AG04449 (cell line): ENCODE measurements at regions not wholly inside any gene's neighbourhood (a gene's known extent, or its start where the extent isn't known, plus 50 kb on each side); places are given as distances from the start of the nearest gene placed in this dataset.

ENCODE experiments used
- CTCF ChIA-PET: fragments of 350-600 bp; formaldehyde crosslinking; extraction: SDS; loops from one replicate; lab custom pipeline; 2021; ENCODE audit warnings: antibody characterized with exemption; lab: Yijun Ruan, JAX
- POLR2A ChIA-PET: fragments of 400-600, 350-600 bp; formaldehyde crosslinking; extraction: SDS; loops from one replicate; lab custom pipeline; 2020; ENCODE audit warnings: antibody characterized with exemption, inconsistent platforms; lab: Yijun Ruan, JAX
- DNase-seq: peaks from one replicate; pipeline ENCODE4 v3.0.0-alpha.2; 2010; ENCODE audit warnings: low read depth, low spot score
- H3K4me3 ChIP-seq: 2 replicates; pipeline ENCODE4 v1.5.1; 2011; ENCODE audit warnings: low read depth, mild to moderate bottlenecking, control low read depth, low read length
- TF ChIP-seq, protein P1 (sequence below): IDR thresholded peaks from one replicate; pipeline ENCODE4 v1.5.1; 2011; ENCODE audit warnings: mild to moderate bottlenecking, moderate library complexity, low read length, control low read depth, inconsistent platforms; ENCODE audit not compliant: insufficient read depth; ENCODE audit errors: missing control alignments

DNA sequence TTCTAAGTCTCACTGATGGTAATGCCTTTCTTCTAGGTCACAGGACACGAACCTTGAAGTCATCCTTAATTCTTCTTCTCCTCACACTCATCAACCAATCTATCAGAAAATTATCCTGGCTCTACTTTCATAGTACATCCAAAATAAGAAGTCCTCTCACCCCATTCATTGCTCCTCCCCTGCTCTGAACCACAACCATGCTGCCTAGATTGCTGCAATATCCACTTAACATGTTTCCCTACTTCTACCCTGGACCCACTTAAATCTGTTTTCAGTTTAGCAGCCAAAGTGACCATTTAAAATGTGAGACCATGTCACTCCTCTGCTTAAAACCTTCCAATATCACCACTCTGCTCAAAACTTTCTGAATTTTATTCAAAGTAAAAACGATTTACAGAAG lies 445.9 kb upstream of the FAT3 start:
- ChIA-PET POLR2A (no interaction called here), CTCF (no interaction called here)
- TF ChIP-seq, protein P1, sequence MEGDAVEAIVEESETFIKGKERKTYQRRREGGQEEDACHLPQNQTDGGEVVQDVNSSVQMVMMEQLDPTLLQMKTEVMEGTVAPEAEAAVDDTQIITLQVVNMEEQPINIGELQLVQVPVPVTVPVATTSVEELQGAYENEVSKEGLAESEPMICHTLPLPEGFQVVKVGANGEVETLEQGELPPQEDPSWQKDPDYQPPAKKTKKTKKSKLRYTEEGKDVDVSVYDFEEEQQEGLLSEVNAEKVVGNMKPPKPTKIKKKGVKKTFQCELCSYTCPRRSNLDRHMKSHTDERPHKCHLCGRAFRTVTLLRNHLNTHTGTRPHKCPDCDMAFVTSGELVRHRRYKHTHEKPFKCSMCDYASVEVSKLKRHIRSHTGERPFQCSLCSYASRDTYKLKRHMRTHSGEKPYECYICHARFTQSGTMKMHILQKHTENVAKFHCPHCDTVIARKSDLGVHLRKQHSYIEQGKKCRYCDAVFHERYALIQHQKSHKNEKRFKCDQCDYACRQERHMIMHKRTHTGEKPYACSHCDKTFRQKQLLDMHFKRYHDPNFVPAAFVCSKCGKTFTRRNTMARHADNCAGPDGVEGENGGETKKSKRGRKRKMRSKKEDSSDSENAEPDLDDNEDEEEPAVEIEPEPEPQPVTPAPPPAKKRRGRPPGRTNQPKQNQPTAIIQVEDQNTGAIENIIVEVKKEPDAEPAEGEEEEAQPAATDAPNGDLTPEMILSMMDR = no peak
- DNase-seq = no peak
- H3K4me3 ChIP-seq = no peak overlapping the region

DNA sequence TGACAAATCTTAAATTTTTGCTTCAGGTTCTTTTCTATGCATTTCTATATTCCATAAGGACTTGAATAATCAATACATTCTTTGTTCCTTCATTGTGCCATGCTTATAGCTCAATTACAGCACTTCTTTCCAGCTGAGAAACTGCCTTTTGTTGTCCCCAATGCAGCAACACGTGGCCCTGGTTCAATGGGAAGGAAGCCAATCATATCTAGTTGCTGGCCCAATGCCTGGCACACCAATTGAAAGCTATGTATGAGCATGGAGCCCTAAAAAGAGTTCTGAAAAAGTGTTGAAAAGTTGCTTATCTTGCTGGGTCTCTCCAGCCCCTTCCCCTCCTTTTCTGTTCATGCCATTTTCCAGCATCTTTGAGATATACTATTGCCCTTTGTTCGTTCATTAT lies 448.0 kb upstream of the FAT3 start:
- H3K4me3 ChIP-seq = no peak overlapping the region
- TF ChIP-seq, protein P1 = no peak
- ChIA-PET POLR2A (no interaction called here), CTCF (no interaction called here)
- no peak for DNase-seq

DNA sequence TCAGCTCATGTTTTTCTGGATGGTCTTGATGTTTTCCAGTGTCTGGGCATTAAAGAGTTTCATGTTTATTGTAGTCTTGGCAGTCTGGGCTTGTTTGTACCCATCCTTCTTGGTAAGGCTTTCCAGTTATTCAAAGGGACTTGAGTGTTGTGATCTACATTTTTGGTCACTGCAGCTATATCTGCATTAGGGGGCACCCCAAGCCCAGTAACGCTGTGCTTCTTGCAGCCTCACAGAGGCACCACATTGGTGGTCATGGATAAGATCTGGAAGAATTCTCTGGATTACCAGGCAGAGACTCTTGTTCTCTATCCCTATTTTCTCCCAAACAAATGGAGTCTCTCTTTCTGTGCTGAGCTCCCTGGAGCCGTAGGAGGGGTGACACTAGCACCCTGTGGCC lies 451.5 kb upstream of the FAT3 start:
- TF ChIP-seq, protein P1 = no peak
- ChIA-PET CTCF (no interaction called here), POLR2A (no interaction called here)
- H3K4me3 ChIP-seq = no peak overlapping the region
- DNase-seq = no peak

DNA sequence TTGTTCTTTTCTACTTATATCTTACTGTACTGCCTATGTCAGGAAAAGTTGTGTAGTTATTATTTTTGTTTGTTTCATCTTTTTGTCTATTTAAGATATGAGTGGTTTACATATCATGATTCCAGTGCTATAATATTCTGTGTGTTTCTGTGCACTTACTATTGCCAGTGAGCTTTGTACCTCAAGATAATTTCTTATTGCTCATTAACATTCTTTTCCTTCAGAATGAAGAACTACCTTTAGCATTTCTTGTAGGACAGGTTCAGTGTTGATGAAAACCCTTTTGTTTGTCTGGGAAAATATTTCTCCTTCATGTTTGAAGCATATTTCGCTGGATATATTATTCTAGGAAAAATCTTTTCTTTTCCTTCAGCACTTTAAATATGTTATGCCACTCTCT lies 452.7 kb upstream of the FAT3 start:
- H3K4me3 ChIP-seq = no peak overlapping the region
- ChIA-PET POLR2A (no interaction called here), CTCF (no interaction called here)
- DNase-seq = no peak
- TF ChIP-seq, protein P1 = no peak

DNA sequence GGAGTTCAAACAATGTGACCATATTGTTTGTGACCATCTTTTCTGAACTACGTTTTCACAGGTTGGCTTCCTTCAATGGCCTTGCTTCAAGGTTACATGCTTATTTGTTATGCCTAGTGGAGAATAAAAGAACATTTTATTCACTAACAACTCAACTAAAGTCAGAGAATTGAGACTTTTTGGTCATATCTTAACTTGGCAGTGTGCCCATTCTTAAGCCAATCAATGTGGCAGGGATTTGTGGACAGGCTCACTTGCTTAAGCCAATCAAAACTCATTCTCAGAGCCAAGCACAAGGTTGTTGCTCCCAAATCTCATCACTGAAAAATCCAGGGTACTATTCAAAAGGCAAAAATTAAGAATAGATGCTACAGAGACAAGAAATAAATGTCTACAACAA lies 455.8 kb upstream of the FAT3 start:
- CTCF ChIA-PET = no interaction called here
- no peak for DNase-seq
- POLR2A ChIA-PET = no interaction called here
- TF ChIP-seq, protein P1 = no peak
- no peak overlapping the region for H3K4me3 ChIP-seq

DNA sequence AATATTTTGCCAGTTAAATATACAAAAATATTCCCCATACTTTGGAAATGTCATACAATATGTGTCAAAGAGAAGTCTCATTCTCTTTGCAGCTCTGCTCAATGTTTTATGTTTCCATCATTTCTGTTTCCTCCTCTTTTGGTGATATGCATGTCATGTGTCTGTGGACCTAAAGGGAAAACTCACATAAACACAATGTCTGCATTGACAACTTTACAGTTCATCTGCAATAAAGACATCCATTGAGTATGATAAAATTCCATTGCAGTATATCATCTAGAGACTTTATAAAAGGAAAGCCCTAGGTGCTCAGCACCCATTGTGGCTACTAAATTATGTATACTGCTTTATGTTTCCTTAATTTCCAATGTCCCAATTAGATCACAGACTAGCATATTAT lies 461.3 kb upstream of the FAT3 start:
- no peak overlapping the region for H3K4me3 ChIP-seq
- ChIA-PET POLR2A (no interaction called here), CTCF (no interaction called here)
- no peak for DNase-seq
- TF ChIP-seq, protein P1 = no peak
